Stimulated activated CD8-positive, alpha-beta memory T cell treated with anti-CD3 and anti-CD28 coated beads, Interleukin-15, amount 100 ng/mL, for 24 hours (primary cell): ENCODE measurements at regions not wholly inside any gene's neighbourhood (a gene's known extent, or its start where the extent isn't known, plus 50 kb on each side); places are given as distances from the start of the nearest gene placed in this dataset.
"Not testable (repeated sequence)": the region's sequence is repeated elsewhere in the genome, so short reads cannot be mapped to it uniquely, and the experiment has no call there.

ENCODE experiments used
- DNase-seq: peaks from one replicate; pipeline ENCODE4 v3.0.0-alpha.2; 2020; ENCODE audit warnings: low read depth

DNA sequence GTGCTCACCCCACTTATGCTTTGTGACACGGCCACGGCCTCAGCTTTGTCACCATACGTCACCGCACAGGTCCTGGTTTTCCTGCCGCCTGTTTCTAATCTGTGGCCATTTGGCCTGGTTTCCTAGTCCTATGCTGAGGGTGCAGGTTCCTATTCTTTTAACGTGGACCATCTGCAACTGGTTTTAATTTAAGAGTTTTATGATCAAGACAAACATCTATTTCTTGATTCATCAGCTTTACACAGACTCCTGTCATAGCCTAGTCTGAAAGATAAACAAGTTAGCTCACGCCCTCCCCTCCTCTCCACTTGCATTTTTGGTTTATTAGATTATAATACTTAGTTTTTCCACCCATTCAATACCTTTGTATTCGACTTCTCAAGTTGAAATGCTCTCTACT, 97.5 kb upstream of the RPS6KA2 start:
- no peak for DNase-seq

DNA sequence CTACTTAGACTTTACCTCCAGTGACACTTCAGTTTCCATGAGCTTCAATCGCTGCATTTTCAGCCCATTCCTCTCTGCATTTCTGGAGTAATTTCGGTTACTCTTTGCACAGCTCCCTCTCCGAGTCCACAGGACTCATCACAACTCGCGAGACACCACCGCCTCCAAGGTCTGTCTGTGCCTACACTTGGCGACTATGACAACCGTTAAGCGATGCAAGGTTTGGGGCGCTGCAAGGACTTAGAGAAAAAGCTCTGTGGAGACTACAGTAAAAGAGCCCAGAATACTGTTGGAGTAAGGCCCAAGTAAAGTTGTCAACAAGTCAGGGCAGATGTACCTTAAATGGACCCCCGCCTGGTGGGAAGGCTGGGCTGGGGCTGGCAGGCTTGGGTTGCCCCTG, 95.7 kb upstream of the RPS6KA2 start:
- no peak for DNase-seq

DNA sequence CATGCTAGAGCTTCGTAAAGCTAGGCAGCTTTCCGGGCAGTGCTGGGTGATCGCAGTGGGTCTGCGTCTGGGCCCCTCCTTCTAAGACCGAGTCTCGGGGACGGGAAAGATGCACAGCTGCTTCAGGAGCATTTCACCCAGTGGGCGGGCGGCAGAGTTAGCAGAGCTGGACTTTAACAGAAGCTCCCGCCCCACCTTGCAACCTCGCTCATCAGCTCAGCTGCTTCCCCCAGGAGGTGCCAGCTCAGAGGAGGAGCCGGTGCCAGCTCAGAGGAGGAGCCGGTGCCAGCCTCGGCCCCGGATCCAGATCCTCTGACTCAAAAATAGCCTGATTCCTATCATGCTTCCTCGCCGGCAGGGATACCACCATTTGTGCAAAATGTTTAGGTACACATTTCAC, 94.5 kb upstream of the RPS6KA2 start:
- DNase-seq = no peak

DNA sequence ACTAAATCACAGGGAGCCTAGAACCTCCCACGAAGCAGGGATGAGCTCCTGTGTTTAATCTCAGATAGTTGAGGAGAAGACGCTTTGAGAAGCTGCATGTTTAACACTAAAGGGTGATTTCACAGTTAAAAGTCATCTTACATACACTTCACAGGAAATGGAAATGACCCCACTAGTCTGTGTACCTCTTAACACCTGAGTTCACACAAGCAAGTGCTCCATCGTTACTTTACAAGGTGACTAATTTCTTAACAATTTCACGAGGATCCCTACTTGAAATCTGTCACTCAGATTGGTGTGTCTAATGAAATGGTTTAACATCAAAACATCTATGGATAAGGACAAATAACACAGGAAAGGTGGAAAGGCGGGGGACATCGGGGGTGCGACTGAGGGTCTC, 93.8 kb upstream of the RPS6KA2 start:
- DNase-seq = no peak

DNA sequence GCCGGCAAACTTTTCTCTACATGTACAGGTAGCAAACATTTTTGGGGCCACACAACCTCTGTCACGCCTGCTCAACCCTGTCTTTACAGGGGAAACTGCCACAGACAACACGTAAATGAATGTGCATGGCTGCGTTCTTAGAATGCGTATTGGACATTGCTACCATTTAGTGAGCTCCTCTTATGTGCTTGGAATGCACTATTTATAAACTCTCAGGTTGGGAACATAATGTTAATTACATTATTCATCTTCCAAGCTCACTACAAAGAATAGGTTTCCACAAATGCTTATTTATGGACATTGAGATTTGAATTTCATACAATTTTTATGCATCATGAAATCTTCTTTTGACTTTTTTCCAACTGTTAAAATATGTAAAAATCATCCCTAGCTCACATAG, 92.0 kb upstream of the RPS6KA2 start:
- no peak for DNase-seq

DNA sequence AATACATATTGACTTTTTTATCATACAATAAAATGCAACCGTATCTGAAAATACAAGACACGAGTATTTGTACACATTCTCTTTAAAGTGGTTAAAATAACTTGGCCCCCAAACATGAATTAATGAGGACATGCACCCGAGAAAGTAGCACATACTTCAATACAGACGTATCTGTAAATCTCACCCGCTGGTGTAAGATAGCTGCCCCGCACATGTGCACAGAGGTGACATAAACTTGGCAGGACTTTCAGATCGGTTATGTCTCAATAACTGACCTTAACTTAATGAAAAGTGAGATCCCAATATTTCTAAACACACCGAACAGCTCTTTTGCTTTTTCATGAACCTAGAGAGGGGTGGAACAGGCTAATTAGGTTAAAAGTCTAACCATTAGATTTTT, 91.5 kb upstream of the RPS6KA2 start:
- DNase-seq = no peak

DNA sequence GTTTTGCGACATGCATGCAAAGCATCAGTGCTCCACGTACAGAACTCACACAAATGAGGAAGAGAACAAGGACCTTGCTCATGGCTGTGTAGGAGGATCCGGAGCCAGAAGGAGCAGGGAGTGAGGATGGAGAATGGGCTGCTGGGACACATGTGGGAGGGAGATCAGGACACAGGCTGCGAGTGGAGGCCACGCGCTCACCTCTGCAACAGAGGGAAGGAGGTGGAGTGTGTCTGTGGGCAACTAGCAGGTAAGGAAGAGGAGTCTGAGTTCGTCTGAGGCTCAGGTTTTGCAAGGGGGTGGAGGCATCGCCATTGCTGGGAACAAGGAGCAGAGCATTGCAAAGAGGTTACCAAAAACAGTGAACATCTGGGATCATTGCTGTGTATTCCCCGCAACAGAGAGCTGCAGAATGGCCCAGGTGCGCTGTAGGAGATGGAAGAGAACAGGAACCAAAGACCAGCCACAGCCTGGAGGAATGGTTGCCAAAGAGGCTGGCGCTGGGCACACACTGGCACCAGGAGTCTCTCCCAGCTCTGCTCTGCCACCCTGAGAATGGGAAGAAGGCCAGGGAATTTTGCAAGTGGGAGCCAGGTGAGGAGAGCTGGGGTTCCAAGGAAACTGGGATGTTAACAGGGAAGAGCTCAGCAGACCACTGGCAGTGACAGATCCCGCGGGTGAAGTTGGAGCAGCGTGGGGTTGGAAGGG, 90.0 kb upstream of the RPS6KA2 start:
- DNase-seq = no peak

DNA sequence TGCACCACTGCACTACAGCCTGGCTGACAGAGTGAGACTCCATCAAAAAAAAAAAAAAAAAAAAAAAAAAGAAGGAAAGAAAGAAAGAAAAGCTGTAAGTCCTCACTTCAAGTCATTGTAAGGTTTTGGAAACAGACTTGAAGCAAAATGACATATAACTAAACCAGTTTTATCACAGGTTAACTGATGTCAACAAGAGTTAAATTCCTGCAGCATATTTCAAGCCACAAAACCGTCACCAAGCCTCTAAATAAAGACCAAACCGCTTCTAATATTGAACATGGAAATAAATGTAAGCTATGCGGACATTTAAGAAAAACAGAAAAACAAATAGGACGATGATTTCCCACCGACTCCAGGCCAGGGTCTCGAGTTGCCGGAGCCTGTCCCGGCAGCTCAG, 88.9 kb upstream of the RPS6KA2 start:
- no peak for DNase-seq

DNA sequence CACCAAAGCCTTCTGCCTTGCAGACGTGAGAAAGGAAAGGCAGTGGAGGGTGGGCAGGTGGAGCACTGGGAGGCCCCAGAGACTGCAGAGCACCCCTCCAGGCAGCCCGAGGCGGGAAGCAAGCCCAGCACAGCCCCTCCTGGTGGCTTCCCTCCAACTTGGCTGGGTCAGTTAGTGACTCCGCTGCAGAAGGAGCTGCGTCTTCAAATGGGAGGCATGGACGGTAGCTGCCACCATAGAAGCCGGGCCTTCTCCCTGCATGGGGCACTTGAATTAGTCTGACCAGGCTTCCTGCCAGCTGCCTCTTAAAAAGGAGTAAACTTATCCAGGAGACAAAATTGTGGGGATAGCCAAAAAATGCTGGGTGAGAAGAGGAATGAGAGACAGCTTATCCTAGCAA, 88.0 kb upstream of the RPS6KA2 start:
- no peak for DNase-seq

DNA sequence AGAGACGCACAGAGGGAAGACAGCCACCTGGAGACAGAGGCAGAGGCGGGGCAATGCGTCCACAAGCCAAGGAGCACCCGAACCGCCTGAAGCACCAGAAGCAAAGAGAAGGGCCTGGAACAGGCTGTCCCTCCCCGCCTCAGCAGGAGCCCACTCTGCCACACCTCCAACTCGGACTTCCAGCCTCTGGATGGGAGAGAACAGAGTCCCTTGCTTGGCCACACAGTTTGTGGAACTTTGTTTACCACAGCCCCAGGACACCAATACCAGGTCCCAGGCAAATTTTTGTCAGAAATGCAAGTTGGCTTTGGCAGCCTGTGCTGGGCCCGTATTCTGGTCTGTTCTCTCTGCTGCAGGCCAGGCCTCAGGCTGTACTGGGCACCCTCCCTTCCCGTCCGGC, 87.5 kb upstream of the RPS6KA2 start:
- no peak for DNase-seq

DNA sequence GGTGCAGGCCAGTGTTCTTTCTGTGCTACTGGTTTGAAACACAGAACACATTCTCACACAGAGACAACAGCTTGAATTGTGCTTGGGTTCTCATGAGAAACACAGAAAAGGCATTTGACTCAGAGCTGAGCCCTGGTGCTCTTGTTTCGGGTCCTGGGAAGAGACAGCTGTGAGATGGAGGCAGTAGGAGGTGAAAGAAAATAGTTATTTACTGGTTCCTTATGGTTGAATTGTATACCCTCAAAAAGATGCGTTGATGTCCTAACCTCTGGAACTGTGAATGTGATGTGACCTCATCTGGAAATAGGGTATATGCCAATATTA, 87.1 kb upstream of the RPS6KA2 start:
- DNase-seq = no peak

DNA sequence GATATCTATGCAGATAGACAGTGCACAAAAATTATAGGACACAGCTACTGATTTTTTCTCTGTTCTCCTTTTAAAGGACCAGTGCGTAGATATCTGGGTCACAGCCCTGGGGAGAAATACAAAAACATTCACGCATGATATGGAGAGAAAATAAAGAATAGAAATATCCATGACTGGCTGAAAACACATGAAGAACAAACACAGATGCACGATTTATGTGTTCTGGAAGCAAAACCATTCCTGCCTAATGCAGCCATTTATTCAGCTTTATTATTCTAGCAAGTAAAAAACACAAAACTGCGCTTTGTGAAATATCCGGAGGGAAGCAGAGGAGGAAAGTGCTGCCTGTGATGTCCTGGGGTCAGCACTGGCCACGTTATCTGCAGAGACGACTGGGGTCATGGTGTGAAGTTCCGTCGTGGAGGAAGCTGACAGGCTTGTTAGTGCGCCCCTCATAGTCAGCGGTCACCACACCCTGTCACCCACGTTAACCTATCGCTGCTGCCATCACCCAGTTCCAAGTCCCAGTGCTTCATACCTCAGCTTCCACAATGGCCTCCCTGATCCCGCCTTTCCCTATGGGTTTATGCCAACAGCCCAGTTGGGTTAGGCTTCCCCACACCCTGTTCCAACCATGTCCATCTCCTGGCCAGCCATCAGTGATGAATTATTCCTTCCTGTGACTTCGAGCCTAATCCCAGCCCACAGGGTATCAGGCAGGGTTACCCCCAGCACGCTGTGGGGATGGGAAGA, 86.6 kb upstream of the RPS6KA2 start:
- no peak for DNase-seq

DNA sequence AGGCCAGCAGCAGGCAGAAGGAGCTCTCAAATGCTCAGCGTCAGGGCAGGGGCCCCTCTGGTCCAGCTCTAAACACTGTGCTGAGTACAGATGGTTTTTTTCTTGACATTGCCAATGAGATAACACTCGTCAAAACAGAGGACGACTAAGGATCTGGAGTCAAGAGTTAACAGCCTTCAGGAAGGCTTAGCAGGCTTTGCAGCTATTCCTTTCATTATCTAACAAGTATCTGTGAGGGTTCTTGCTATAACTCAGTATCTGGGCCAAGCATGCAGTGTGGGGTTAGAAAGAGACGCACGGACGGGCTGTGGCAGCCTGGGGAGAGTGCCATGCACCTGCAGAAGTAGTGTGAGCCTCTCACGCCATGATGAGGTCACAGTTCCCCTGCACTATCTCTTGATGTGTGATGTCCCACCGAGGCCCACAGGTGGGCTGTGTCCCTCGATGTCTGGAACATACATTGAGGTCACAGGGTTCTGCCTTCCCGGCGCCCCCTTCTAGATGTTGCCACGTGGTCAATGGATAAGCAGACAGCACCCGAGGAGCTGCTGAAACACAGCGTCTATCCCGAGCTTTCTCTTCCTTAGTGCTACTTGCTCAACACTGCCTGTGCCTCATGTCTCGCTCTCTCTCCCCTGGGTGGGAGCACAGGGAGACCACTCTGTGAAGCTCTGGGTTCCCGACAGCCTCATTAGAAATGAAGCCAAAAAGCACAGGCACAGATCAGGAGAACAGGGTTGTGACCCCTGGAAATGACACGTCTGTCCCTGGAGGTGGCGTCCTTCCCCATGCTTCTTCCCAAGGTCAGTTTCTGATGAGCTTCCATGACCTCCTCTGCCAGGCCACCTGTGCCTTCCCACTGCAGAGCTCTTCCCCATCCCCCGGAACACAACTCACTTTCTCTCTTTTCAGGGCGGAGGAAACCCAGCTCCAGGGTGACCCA, 85.5 kb upstream of the RPS6KA2 start:
- no peak for DNase-seq

DNA sequence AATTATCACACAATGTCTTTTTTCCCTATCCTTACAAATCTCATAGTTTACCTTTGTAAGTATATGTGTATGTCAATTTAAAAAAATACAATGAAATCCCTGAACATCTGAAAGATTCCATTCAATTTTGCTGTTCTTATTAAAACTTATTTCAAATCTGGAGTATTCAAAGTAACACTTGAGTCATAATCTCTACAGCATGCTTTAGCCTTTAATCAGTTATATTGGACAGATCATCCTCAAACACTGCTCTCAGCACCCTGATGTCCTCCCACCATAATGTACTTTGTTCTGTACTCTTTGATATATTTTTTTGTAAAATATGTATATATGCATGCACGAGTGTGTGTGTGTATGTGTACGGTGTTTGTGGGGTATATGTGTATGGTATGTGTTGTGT, 83.0 kb upstream of the RPS6KA2 start:
- no peak for DNase-seq

DNA sequence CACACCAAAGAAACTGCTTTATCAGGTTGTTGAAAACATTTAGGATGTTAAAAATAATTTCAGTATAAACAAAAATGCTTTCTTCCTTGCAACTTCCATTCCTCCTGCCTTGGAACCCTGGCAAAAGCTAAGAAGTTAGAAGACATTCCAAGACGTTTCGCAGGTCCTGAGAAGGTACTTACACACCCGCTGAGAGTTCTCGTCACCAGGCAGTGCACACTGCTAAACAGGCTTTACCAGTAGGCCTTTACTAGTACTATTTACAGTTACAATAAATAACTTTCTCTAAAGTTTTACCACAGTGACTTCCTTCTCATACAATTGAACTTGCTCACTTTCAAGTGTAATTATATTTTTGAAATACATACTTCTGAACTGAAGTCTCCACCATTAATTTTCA, 81.4 kb upstream of the RPS6KA2 start:
- no peak for DNase-seq

DNA sequence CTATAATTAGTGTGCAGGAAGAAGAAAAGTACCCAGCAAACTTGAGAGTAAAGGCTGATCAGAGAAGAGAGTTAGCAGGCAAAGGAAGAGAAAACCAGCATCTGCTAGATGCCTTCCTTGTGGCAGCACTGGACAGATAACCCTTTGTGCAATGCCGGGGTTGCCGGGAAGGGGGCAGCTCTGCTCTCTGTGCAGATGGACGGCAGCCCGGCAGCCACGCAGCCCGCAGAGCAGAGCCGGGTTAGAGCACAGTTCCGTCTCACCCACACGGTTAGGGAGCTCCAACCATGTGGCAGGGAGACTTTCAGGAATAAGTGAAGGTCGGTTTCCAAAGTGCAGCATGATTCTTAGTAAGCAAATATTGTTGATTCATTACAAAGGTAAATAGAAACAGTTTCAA, 80.0 kb upstream of the RPS6KA2 start:
- no peak for DNase-seq

DNA sequence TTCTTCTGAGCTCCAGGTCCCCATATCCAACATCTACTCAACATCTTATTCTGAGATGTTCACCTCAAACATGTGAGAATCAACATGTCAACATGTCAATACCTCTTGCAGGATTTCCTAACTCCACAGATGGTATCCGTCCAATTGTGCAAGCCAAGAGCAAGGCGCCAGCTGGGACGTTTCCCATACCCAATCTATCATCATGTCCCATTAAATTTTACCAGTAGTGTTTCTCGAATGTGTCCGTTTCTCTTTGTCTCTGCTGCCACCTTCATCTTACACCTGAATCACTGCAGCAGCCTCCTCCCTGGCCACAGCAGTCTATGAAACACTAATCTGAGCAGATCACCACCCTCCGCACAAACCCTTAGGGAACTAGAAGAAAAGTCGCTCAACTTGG, 78.0 kb upstream of the RPS6KA2 start:
- DNase-seq = no peak

DNA sequence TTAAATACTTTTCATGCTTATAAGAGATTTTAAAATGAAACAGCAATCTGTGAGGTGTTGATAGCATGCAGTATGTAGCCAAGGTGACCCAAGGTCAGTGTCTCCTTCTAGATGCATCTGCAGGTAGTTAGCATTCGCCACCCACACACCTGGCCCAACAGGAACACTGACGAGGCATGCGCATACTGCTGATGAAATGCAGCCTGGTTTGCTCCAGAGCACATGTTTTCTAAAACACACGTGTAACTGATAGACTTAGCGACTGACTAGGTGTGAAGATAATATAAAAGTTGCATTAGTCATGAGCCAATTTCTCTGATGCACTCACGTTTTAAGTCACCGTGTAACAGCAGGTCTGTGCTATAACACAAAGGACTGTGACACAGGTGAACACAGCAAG, 77.1 kb upstream of the RPS6KA2 start:
- DNase-seq = no peak

DNA sequence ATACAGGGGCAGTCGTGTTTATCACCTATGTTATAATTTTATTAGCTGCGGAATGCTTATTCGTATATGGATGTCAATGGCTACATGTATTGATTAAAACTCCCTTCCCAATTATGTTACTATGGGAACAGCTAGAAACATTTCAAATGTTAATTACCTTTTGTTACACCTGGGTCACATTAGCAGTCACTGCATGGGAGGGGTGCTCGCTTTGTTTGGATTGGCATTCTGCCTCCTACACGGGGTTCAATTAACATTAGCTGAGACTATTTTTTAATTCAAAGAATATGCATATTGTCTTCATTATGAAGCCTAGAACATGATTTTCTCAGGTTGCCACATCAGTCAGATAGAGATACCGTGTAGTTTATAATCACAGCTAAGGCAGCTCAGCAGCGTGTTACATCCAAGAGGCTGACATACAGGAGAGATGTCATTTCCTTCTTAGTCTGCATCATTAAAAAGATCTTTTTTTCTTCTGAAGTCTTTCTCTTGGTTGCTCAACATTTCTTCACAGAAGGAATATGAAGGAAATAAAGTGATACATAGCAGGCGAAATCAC, 76.2 kb upstream of the RPS6KA2 start:
- DNase-seq = no peak

DNA sequence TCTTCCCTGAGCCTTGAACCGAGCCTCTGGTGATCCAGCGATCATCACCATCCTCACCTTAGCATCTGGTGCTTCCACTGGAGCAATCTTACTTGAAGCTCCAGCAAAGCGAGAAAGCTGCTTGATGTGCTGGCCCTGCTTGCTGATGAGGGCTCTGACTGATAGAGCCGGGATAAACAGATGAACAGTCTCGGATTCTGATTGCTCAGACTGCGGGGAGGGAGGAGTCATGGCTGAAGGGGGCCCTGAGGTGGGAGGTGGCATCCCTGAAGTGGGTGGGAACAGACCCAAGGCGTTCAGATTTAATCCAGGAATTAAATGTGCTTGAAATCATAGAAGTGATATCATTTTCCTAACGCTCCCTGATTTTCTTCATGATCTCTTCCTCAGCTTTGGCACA, 74.4 kb upstream of the RPS6KA2 start:
- DNase-seq = not testable (repeated sequence)

DNA sequence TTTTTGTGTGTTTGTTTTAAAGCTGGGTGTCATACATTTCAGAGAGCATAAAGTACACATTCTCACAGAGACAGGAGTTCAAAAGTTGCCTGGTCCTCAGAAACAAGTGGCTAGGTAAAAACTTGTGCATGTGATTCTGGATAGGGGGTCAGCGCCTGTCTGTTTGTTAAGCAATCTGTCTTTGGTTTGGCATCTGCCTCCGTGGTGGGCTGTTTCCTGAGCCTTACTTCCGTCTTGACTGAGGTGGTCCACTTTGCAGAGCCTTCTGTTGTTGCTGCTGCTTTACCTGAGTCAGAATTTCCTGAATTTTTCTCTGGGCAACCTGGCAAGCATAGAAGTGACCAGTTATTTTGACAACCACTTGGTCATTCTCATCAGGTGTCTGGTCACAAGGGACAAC, 73.8 kb upstream of the RPS6KA2 start:
- not testable (repeated sequence) for DNase-seq

DNA sequence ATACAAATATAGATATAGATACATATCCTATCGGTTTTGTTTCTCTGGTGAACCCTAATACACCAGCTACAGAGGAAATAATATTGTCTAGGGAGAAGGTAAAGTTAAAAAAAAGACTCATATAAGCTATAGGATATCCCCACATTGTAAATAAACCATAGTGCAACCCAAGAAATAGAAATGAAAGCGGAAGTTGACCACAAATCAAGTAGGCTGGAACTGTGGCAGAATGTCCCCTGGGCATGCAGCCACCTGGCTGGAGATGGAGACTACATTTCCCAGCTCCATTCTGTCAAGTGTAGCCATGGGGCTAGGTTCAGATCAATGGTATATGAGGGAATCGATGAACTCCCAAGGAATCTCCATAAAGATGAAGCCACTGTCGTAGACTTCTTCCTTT, 70.1 kb upstream of the RPS6KA2 start:
- no peak for DNase-seq

DNA sequence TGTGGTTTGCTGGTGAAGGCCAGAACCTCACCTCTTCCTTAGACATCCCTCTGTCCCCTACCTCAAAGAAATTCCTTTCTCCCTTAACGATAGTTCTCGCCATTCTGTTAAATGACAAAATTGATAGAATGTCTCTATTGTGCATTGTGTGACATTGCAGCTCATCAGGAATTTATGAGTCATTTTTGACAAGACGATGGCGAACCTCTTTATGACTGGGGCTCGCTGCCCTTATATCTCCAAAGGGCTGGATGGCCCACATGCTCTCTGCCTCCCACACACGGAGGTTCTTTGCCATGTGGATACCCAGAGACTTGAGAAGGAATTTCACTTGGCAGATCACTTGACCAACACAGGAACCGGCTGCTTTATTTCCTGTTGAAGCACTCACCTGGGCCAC, 66.8 kb upstream of the RPS6KA2 start:
- DNase-seq = no peak
